ENCODE measurements at regions not wholly inside any gene's neighbourhood (a gene's known extent, or its start where the extent isn't known, plus 50 kb on each side); places are given as distances from the start of the nearest gene placed in this dataset.

GRCh38 chr4:124940387-124940786 lies 227.9 kb upstream of the ANKRD50 start:
- Histone ChIP-seq H2AFZ (ENCODE audit: low read length) (no peak overlapping the region), H3K36me3 (replicated peaks; ENCODE audit: insufficient read depth, low read length) (no peaks in the 10 kb centered on the region), H3K27ac (ENCODE audit: low read length) (no peak overlapping the region), H3K4me3 (ENCODE audit: low read length) (no peak overlapping the region), H3F3A (ENCODE audit: insufficient read depth, low read length) (peaks cover 7% of the 10 kb centered on the region), H3K79me2 (ENCODE audit: low read length) (no peaks in the 10 kb centered on the region), H4K20me1 (ENCODE audit: insufficient read depth, low read length) (no peaks in the 10 kb centered on the region), H3K9me2 (replicated peaks; ENCODE audit: insufficient read depth, low read length) (no peaks in the 10 kb centered on the region), H3K9ac (ENCODE audit: low read length) (no peak overlapping the region), H3K4me2 (ENCODE audit: low read depth, low read length) (no peak overlapping the region), H3K27me3 (replicated peaks; ENCODE audit: insufficient read depth, low read length) (no peaks in the 10 kb centered on the region), H3K9me3 (replicated peaks; ENCODE audit: insufficient read depth, low read length) (no peaks in the 10 kb centered on the region), H3K4me1 (ENCODE audit: low read length) (peaks cover 7% of the 10 kb centered on the region)
- no peak for DNase-seq
- TF ChIP-seq CTCF (IDR thresholded peaks at IDR 0.05; ENCODE audit: low read length) (no peak), EZH2phosphoT487 (IDR thresholded peaks at IDR 0.05; ENCODE audit: low read length) (no peak), EZH2 (optimal IDR thresholded peaks at IDR 0.05; ENCODE audit: low read depth, low read length) (no peak)

- Histone ChIP-seq H3K27ac (ENCODE audit: low read length) (no peak overlapping the region), H3K9me2 (replicated peaks; ENCODE audit: insufficient read depth, low read length) (no peaks in the 10 kb centered on the region), H3K36me3 (replicated peaks; ENCODE audit: insufficient read depth, low read length) (no peaks in the 10 kb centered on the region), H3F3A (ENCODE audit: insufficient read depth, low read length) (peaks cover 2% of the 10 kb centered on the region; the same call in 1 of the 2 replicates), H2AFZ (ENCODE audit: low read length) (no peak overlapping the region), H3K4me2 (ENCODE audit: low read depth, low read length) (no peak overlapping the region), H4K20me1 (ENCODE audit: insufficient read depth, low read length) (no peaks in the 10 kb centered on the region), H3K9me3 (replicated peaks; ENCODE audit: insufficient read depth, low read length) (no peaks in the 10 kb centered on the region), H3K4me1 (ENCODE audit: low read length) (peaks cover 2% of the 10 kb centered on the region), H3K79me2 (ENCODE audit: low read length) (no peaks in the 10 kb centered on the region), H3K27me3 (replicated peaks; ENCODE audit: insufficient read depth, low read length) (no peaks in the 10 kb centered on the region), H3K4me3 (ENCODE audit: low read length) (no peak overlapping the region), H3K9ac (ENCODE audit: low read length) (no peak overlapping the region)
- TF ChIP-seq EZH2 (optimal IDR thresholded peaks at IDR 0.05; ENCODE audit: low read depth, low read length) (no peak), CTCF (IDR thresholded peaks at IDR 0.05; ENCODE audit: low read length) (no peak), EZH2phosphoT487 (IDR thresholded peaks at IDR 0.05; ENCODE audit: low read length) (no peak)
- DNase-seq, result no peak
These were observed 227.4 kb upstream of the ANKRD50 start for GRCh38 chr4:124939908-124940307.

- H3K79me2 ChIP-seq (ENCODE audit: low read length), result no peaks in the 10 kb centered on the region
- no peak overlapping the region for H3K27ac ChIP-seq (ENCODE audit: low read length)
- no peak for TF ChIP-seq EZH2phosphoT487 (IDR thresholded peaks at IDR 0.05; ENCODE audit: low read length)
- TF ChIP-seq CTCF (IDR thresholded peaks at IDR 0.05; ENCODE audit: low read length), result no peak
- TF ChIP-seq EZH2 (optimal IDR thresholded peaks at IDR 0.05; ENCODE audit: low read depth, low read length), result no peak
- H3F3A ChIP-seq (ENCODE audit: insufficient read depth, low read length), result no peaks in the 10 kb centered on the region
- H3K4me2 ChIP-seq (ENCODE audit: low read depth, low read length), result no peak overlapping the region
- H3K9me2 ChIP-seq (replicated peaks; ENCODE audit: insufficient read depth, low read length), result no peaks in the 10 kb centered on the region
- no peaks in the 10 kb centered on the region for H4K20me1 ChIP-seq (ENCODE audit: insufficient read depth, low read length)
- no peaks in the 10 kb centered on the region for H3K36me3 ChIP-seq (replicated peaks; ENCODE audit: insufficient read depth, low read length)
- H3K4me3 ChIP-seq (ENCODE audit: low read length), result no peak overlapping the region
- no peaks in the 10 kb centered on the region for H3K27me3 ChIP-seq (replicated peaks; ENCODE audit: insufficient read depth, low read length)
- no peaks in the 10 kb centered on the region for H3K9me3 ChIP-seq (replicated peaks; ENCODE audit: insufficient read depth, low read length)
- H2AFZ ChIP-seq (ENCODE audit: low read length), result no peak overlapping the region
- no peak overlapping the region for H3K9ac ChIP-seq (ENCODE audit: low read length)
- DNase-seq, result no peak
- H3K4me1 ChIP-seq (ENCODE audit: low read length), result no peaks in the 10 kb centered on the region
These were observed 226.3 kb upstream of the ANKRD50 start for GRCh38 chr4:124938836-124939235.
